Neural progenitor cell (in vitro differentiated cells): ENCODE measurements at regions not wholly inside any gene's neighbourhood (a gene's known extent, or its start where the extent isn't known, plus 50 kb on each side); places are given as distances from the start of the nearest gene placed in this dataset.
A peak's percentile ranks its signal among the peaks of the same experiment; 100 is the strongest.

Experiments
- DNase-seq: peaks from one replicate; pipeline ENCODE4 v3.0.0-alpha.2; 2016; ENCODE audit warnings: low spot score
- H2AFZ ChIP-seq: fragments of 200-600 bp; sonication (generic); replicated peaks from 2 replicates; pipeline ENCODE4 v1.6.1; 2016; ENCODE audit warnings: antibody characterized with exemption
- H3F3A ChIP-seq: fragments of 200-600 bp; sonication (generic); 2 replicates; pipeline ENCODE4 v1.6.1; 2016; ENCODE audit warnings: antibody characterized with exemption, low read depth
- H3K27ac ChIP-seq: fragments of 200-600 bp; sonication (generic); 2 replicates; pipeline ENCODE4 v1.5.1; 2016; ENCODE audit warnings: mild to moderate bottlenecking
- H3K27me3 ChIP-seq: fragments of 200-600 bp; sonication (generic); 2 replicates; pipeline ENCODE4 v1.6.1; 2016; ENCODE audit warnings: mild to moderate bottlenecking, moderate library complexity
- H3K36me3 ChIP-seq: fragments of 200-600 bp; sonication (generic); 2 replicates; pipeline ENCODE4 v1.5.1; 2016
- H3K4me1 ChIP-seq: fragments of 200-600 bp; sonication (generic); 2 replicates; pipeline ENCODE4 v1.6.1; 2016; ENCODE audit warnings: mixed run types
- H3K4me2 ChIP-seq: fragments of 200-600 bp; sonication (generic); 2 replicates; pipeline ENCODE4 v1.6.1; 2016
- H3K4me3 ChIP-seq: fragments of 200-600 bp; sonication (generic); 2 replicates; pipeline ENCODE4 v1.5.1; 2016
- H3K79me2 ChIP-seq: fragments of 200-600 bp; sonication (generic); 2 replicates; pipeline ENCODE4 v1.6.1; 2016; ENCODE audit warnings: low read depth
- H3K9ac ChIP-seq: fragments of 200-600 bp; sonication (generic); 2 replicates; pipeline ENCODE4 v1.6.1; 2016
- H3K9me3 ChIP-seq: fragments of 200-600 bp; sonication (generic); 2 replicates; pipeline ENCODE4 v1.5.1; 2016; ENCODE audit warnings: low read depth
- H4K20me1 ChIP-seq: fragments of 200-600 bp; sonication (generic); 2 replicates; pipeline ENCODE4 v1.6.1; 2016; ENCODE audit warnings: low read depth
- H3K27ac Mint-ChIP-seq: 3 replicates; pipeline ENCODE4 v1.8.0; 2021; ENCODE audit warnings: mixed read lengths
- H3K27me3 Mint-ChIP-seq: 2 replicates; pipeline ENCODE4 v1.8.0; 2022; ENCODE audit warnings: low read depth, mild to moderate bottlenecking, inconsistent platforms, moderate library complexity, mixed read lengths; ENCODE audit not compliant: insufficient read depth
- H3K36me3 Mint-ChIP-seq: 3 replicates; pipeline ENCODE4 v1.8.0; 2021; ENCODE audit warnings: mixed read lengths
- H3K4me1 Mint-ChIP-seq: 3 replicates; pipeline ENCODE4 v1.8.0; 2021; ENCODE audit warnings: mixed read lengths
- H3K4me3 Mint-ChIP-seq: 3 replicates; pipeline ENCODE4 v1.8.0; 2021; ENCODE audit warnings: mild to moderate bottlenecking, moderate library complexity, mixed read lengths
- H3K9me3 Mint-ChIP-seq: 3 replicates; pipeline ENCODE4 v1.8.0; 2020; ENCODE audit warnings: mixed read lengths
- CTCF ChIP-seq: fragments of 200-600 bp; sonication (generic); IDR thresholded peaks from 2 replicates; pipeline ENCODE4 v1.5.1; 2017; ENCODE audit warnings: antibody characterized with exemption, mild to moderate bottlenecking
- EZH2 ChIP-seq: fragments of 200-600 bp; sonication (generic); IDR thresholded peaks from 2 replicates; pipeline ENCODE4 v1.6.1; 2017; ENCODE audit warnings: antibody characterized with exemption, mild to moderate bottlenecking, moderate library complexity
- EZH2phosphoT487 ChIP-seq: fragments of 200-600 bp; sonication (generic); IDR thresholded peaks from 2 replicates; pipeline ENCODE4 v1.6.1; 2017; ENCODE audit warnings: antibody characterized with exemption

- no peak for DNase-seq
- Histone ChIP-seq H3K4me1 (no peaks in the 10 kb centered on the region), H3K79me2 (no peaks in the 10 kb centered on the region), H3K36me3 (no peaks in the 10 kb centered on the region), H3F3A (no peaks in the 10 kb centered on the region), H3K4me2 (no peak overlapping the region), H4K20me1 (no peaks in the 10 kb centered on the region), H3K27ac (no peak overlapping the region), H3K4me3 (no peak overlapping the region), H3K9me3 (no peaks in the 10 kb centered on the region), H2AFZ (no peak overlapping the region), H3K27me3 (no peaks in the 10 kb centered on the region), H3K9ac (no peak overlapping the region)
- peaks cover 3% of the 10 kb centered on the region for H3K36me3 Mint-ChIP-seq
- no peaks in the 10 kb centered on the region for H3K4me1 Mint-ChIP-seq
- TF ChIP-seq EZH2phosphoT487 (no peak), CTCF (no peak), EZH2 (no peak)
- H3K4me3 Mint-ChIP-seq: no peak overlapping the region
- peaks cover 30% of the 10 kb centered on the region for H3K9me3 Mint-ChIP-seq
- H3K27ac Mint-ChIP-seq: no peak overlapping the region
- H3K27me3 Mint-ChIP-seq: peaks cover 2% of the 10 kb centered on the region
Observed at GRCh38 chr6:19209202-19209601, 628.0 kb upstream of the ID4 start.

- Histone ChIP-seq H3K9ac (no peak overlapping the region), H2AFZ (no peak overlapping the region), H4K20me1 (no peaks in the 10 kb centered on the region), H3F3A (no peaks in the 10 kb centered on the region), H3K4me1 (no peaks in the 10 kb centered on the region), H3K9me3 (no peaks in the 10 kb centered on the region), H3K27ac (no peak overlapping the region), H3K79me2 (no peaks in the 10 kb centered on the region), H3K27me3 (no peaks in the 10 kb centered on the region), H3K4me3 (no peak overlapping the region), H3K4me2 (no peak overlapping the region), H3K36me3 (no peaks in the 10 kb centered on the region)
- Mint-ChIP-seq H3K27me3 (peaks cover 2% of the 10 kb centered on the region), H3K36me3 (peaks cover 4% of the 10 kb centered on the region), H3K4me1 (no peaks in the 10 kb centered on the region), H3K27ac (no peak overlapping the region), H3K4me3 (no peak overlapping the region), H3K9me3 (peaks cover 27% of the 10 kb centered on the region)
- DNase-seq: peak; percentile 67
- TF ChIP-seq EZH2 (no peak), EZH2phosphoT487 (no peak), CTCF (peak; percentile 61)
Observed at GRCh38 chr6:19210849-19211590, 626.1 kb upstream of the ID4 start.

- DNase-seq: no peak
- Histone ChIP-seq H3K9me3 (no peaks in the 10 kb centered on the region), H3K9ac (no peak overlapping the region), H3K4me1 (no peaks in the 10 kb centered on the region), H3K4me3 (no peak overlapping the region), H3K4me2 (no peak overlapping the region), H3K36me3 (no peaks in the 10 kb centered on the region), H2AFZ (no peak overlapping the region), H3F3A (no peaks in the 10 kb centered on the region), H4K20me1 (no peaks in the 10 kb centered on the region), H3K79me2 (no peaks in the 10 kb centered on the region), H3K27me3 (no peaks in the 10 kb centered on the region), H3K27ac (no peak overlapping the region)
- TF ChIP-seq CTCF (no peak), EZH2phosphoT487 (no peak), EZH2 (no peak)
- Mint-ChIP-seq H3K27ac (no peak overlapping the region), H3K4me3 (no peak overlapping the region), H3K4me1 (no peaks in the 10 kb centered on the region), H3K9me3 (peaks cover 22% of the 10 kb centered on the region), H3K36me3 (peaks cover 4% of the 10 kb centered on the region), H3K27me3 (peaks cover 2% of the 10 kb centered on the region)
Observed at GRCh38 chr6:19214231-19214630, 622.9 kb upstream of the ID4 start.
